Lung (tissue), 11 donors: ENCODE measurements at regions not wholly inside any gene's neighbourhood (a gene's known extent, or its start where the extent isn't known, plus 50 kb on each side); places are given as distances from the start of the nearest gene placed in this dataset.

ENCODE experiments used
- ATAC-seq: fragments of 200-7000 bp; cut with Tn5 transposase; one replicate; pipeline ENCODE4 v1.9.1; 2020; ENCODE audit warnings: moderate number of reproducible peaks; ENCODE audit not compliant: insufficient read depth, low FRiP score
- DNase-seq, 3 donors: peaks; one replicate each; pipeline ENCODE4 v3.0.0-alpha.2; 2013 to 2017
- H3K27ac ChIP-seq, 2 donors: one replicate each; pipeline ENCODE4 v1.5.1; 2013; ENCODE audit warnings: mild to moderate bottlenecking in 2 of 2, moderate library complexity in 2 of 2, control low read depth in 1 of 2, inconsistent platforms in 1 of 2, low read depth in 1 of 2, low read length in 1 of 2
- H3K27me3 ChIP-seq, 3 donors: one replicate each; pipeline ENCODE4 v1.5.1; 2013; ENCODE audit warnings: low read length in 2 of 3; ENCODE audit not compliant: control insufficient read depth in 3 of 3, insufficient read depth in 3 of 3
- H3K36me3 ChIP-seq, 4 donors: one replicate each; pipeline ENCODE4 v1.5.1; 2013; ENCODE audit warnings: low read length in 4 of 4, mild to moderate bottlenecking in 1 of 4, moderate library complexity in 1 of 4; ENCODE audit not compliant: control insufficient read depth in 4 of 4, insufficient read depth in 4 of 4
- H3K4me1 ChIP-seq, 5 donors: one replicate each; pipeline ENCODE4 v1.5.1; 2013; ENCODE audit warnings: low read length in 5 of 5, mild to moderate bottlenecking in 2 of 5, moderate library complexity in 1 of 5; ENCODE audit not compliant: control insufficient read depth in 5 of 5, insufficient read depth in 5 of 5
- H3K4me3 ChIP-seq: one replicate; pipeline ENCODE4 v1.5.1; 2013; ENCODE audit warnings: mild to moderate bottlenecking, control low read depth, moderate library complexity
- H3K9ac ChIP-seq, 2 donors: one replicate each; pipeline ENCODE4 v1.5.1; 2013; ENCODE audit warnings: low read length in 2 of 2, control low read depth in 1 of 2; ENCODE audit not compliant: insufficient read depth in 1 of 2
- H3K9me3 ChIP-seq, 4 donors: one replicate each; pipeline ENCODE4 v1.5.1; 2013; ENCODE audit warnings: low read length in 3 of 4, mild to moderate bottlenecking in 1 of 4, moderate library complexity in 1 of 4; ENCODE audit not compliant: control insufficient read depth in 4 of 4, insufficient read depth in 3 of 4
- CTCF ChIP-seq: IDR thresholded peaks from 2 replicates; pipeline ENCODE4 v1.5.1; 2012; ENCODE audit warnings: mild to moderate bottlenecking; ENCODE audit errors: control extremely low read depth, extremely low read depth
- WGBS, 2 donors: extraction: QIAGEN DNeasy Blood & Tissue Kit; methylation state at CpG; one replicate each; pipeline ENCODE4 v1.1.7; 2013; 5-methylcytosine and 5-hydroxymethylcytosine counted together
- donor health status: control.
- donor health status: control.
- donor health status: Bipolar disorder and iron deficiency.
- donor health status: healthy.
- donor health status: DM: yes; HTN: yes; CAD: no.

GRCh38 chr13:42658019-42658418 is 84.1 kb downstream of the TNFSF11 start:
- Histone ChIP-seq H3K4me3 (no peak overlapping the region), H3K9me3 (no peaks in the 10 kb centered on the region), H3K9ac (no peak overlapping the region), H3K4me1 (peaks cover 0 to 9% (median 0%) of the 10 kb centered on the region in 5 donors), H3K27me3 (no peaks in the 10 kb centered on the region), H3K27ac (no peak overlapping the region), H3K36me3 (no peaks in the 10 kb centered on the region)
- WGBS, 2 donors = 82 to 85% methylated on average over 9 of the region's 9 CpGs
- ATAC-seq (no peak), DNase-seq (no peak)
- no peak for TF ChIP-seq CTCF

- no peaks in the 10 kb centered on the region for H3K9me3 ChIP-seq
- no peaks in the 10 kb centered on the region for H3K36me3 ChIP-seq
- ATAC-seq = no peak
- TF ChIP-seq CTCF = no peak
- H3K4me3 ChIP-seq = no peak overlapping the region
- 72 to 88% methylated on average over 5 of the region's 5 CpGs for WGBS, 2 donors
- no peak for DNase-seq
- H3K27ac ChIP-seq = no peak overlapping the region
- no peak overlapping the region for H3K9ac ChIP-seq
- H3K4me1 ChIP-seq = peaks cover 0 to 9% (median 0%) of the 10 kb centered on the region in 5 donors
- H3K27me3 ChIP-seq = no peaks in the 10 kb centered on the region
Observed at GRCh38 chr13:42660333-42660965, 86.5 kb downstream of the TNFSF11 start.

- H3K36me3 ChIP-seq = no peaks in the 10 kb centered on the region
- peaks cover 0 to 3% (median 0%) of the 10 kb centered on the region in 4 donors for H3K9me3 ChIP-seq
- ATAC-seq = no peak
- no peak overlapping the region for H3K9ac ChIP-seq
- no peaks in the 10 kb centered on the region for H3K4me1 ChIP-seq
- H3K4me3 ChIP-seq = no peak overlapping the region
- no peak for DNase-seq
- no peak overlapping the region for H3K27ac ChIP-seq
- TF ChIP-seq CTCF = no peak
- no peaks in the 10 kb centered on the region for H3K27me3 ChIP-seq
Observed at GRCh38 chr13:42667638-42668037, 93.7 kb downstream of the TNFSF11 start.

- no peak overlapping the region for H3K27ac ChIP-seq
- H3K36me3 ChIP-seq = no peaks in the 10 kb centered on the region
- DNase-seq = no peak
- no peaks in the 10 kb centered on the region for H3K27me3 ChIP-seq
- no peak overlapping the region for H3K4me3 ChIP-seq
- H3K4me1 ChIP-seq = no peaks in the 10 kb centered on the region
- H3K9ac ChIP-seq = no peak overlapping the region
- no peak for ATAC-seq
- TF ChIP-seq CTCF = no peak
- WGBS, 2 donors = 82 to 87% methylated on average over 7 of the region's 7 CpGs
- peaks cover 0 to 3% (median 0%) of the 10 kb centered on the region in 4 donors for H3K9me3 ChIP-seq
Observed at GRCh38 chr13:42671502-42671901, 97.5 kb downstream of the TNFSF11 start.
